ENCODE measurements at regions not wholly inside any gene's neighbourhood (a gene's known extent, or its start where the extent isn't known, plus 50 kb on each side); places are given as distances from the start of the nearest gene placed in this dataset.

DNA sequence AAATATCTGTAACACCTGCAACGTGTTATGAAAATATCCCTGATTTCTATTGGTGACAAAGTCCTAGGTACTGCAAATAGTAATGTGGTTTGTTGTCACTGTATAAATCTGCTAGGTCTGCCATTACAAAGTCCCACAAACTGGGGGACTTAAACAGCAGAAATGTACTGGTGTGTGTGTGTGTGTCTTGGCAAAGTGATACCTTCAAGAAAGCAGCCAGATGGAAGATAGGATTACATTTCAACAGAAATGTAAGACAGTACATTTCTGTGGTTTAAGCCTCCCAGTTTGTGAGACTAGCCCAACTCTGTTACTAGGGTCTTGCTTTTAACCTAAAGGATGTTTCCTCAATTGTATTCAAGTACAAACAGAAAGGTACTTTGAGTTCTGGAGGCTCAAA is 531.7 kb downstream of the NPIPA7 start:
- Histone ChIP-seq H3K4me3 (ENCODE audit: severe bottlenecking) (no peak overlapping the region), H3K27ac (ENCODE audit: poor library complexity, severe bottlenecking) (no peak overlapping the region), H3K4me1 (ENCODE audit: insufficient read depth, poor library complexity, severe bottlenecking) (no peaks in the 10 kb centered on the region), H3K9me3 (ENCODE audit: severe bottlenecking) (no peaks in the 10 kb centered on the region), H3K36me3 (ENCODE audit: low read depth) (no peaks in the 10 kb centered on the region), H3K27me3 (ENCODE audit: insufficient read depth, poor library complexity, severe bottlenecking) (no peaks in the 10 kb centered on the region)
- ATAC-seq (ENCODE audit: low read depth) (no peak), DNase-seq (ENCODE audit: low spot score) (no peak)
- TF ChIP-seq, protein P1, sequence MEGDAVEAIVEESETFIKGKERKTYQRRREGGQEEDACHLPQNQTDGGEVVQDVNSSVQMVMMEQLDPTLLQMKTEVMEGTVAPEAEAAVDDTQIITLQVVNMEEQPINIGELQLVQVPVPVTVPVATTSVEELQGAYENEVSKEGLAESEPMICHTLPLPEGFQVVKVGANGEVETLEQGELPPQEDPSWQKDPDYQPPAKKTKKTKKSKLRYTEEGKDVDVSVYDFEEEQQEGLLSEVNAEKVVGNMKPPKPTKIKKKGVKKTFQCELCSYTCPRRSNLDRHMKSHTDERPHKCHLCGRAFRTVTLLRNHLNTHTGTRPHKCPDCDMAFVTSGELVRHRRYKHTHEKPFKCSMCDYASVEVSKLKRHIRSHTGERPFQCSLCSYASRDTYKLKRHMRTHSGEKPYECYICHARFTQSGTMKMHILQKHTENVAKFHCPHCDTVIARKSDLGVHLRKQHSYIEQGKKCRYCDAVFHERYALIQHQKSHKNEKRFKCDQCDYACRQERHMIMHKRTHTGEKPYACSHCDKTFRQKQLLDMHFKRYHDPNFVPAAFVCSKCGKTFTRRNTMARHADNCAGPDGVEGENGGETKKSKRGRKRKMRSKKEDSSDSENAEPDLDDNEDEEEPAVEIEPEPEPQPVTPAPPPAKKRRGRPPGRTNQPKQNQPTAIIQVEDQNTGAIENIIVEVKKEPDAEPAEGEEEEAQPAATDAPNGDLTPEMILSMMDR (IDR thresholded peaks at IDR 0.05; ENCODE audit: poor library complexity, severe bottlenecking), result no peak

DNA sequence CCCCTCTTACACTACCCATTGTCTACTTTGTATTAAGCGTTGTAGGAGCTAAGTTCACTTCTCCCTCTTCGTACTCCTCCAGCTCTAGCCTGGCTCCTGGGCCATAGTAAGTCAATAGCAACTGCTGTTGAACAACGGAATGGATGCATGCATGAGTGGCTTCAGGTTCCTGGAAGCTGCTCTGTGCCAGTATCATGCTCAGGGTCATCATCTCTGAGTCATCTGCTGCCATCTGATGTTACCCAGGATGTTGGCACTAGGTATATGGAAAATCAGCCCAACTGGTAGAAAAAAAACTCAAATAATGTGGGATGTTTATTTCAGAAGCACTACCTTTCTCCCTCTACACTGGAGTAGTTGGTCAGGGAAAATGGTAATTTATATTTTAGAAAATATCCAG is 536.8 kb downstream of the NPIPA7 start:
- no peaks in the 10 kb centered on the region for H3K4me1 ChIP-seq (ENCODE audit: insufficient read depth, poor library complexity, severe bottlenecking)
- no peaks in the 10 kb centered on the region for H3K36me3 ChIP-seq (ENCODE audit: low read depth)
- DNase-seq (ENCODE audit: low spot score), result no peak
- ATAC-seq (ENCODE audit: low read depth), result no peak
- no peaks in the 10 kb centered on the region for H3K9me3 ChIP-seq (ENCODE audit: severe bottlenecking)
- TF ChIP-seq, protein P1 (IDR thresholded peaks at IDR 0.05; ENCODE audit: poor library complexity, severe bottlenecking), result no peak
- no peak overlapping the region for H3K27ac ChIP-seq (ENCODE audit: poor library complexity, severe bottlenecking)
- H3K4me3 ChIP-seq (ENCODE audit: severe bottlenecking), result no peak overlapping the region
- H3K27me3 ChIP-seq (ENCODE audit: insufficient read depth, poor library complexity, severe bottlenecking), result no peaks in the 10 kb centered on the region

DNA sequence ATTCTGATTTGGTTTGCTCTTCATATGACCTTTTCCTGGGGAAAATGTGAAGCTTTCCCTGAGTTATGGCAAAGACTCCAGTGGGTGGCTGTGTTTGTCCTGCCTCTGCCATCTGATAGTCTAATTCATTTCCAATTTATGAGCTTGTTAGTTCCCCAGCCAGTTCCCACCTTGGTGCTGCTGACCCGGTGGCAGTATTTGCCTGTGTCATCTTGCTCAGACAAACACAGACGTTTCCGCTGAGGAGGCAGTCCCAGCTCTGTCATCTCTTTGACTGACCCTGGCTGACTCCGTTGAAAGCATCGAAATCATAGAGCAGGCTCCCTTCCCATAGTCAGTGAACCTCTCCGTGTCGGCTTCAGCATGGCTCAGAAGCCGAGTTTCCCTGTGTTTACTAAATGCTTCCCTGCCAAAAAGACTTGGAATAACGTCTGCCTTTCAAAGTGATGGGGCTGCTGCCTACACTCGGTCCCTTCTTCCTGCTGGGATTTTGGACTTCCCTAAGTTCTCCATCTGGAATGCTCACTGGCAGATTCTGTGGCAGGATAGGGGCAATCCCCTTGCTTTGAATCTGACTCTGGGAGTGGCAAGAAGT is 538.3 kb downstream of the NPIPA7 start:
- ATAC-seq (ENCODE audit: low read depth) (no peak), DNase-seq (ENCODE audit: low spot score) (no peak)
- TF ChIP-seq, protein P1 (IDR thresholded peaks at IDR 0.05; ENCODE audit: poor library complexity, severe bottlenecking), result no peak
- Histone ChIP-seq H3K27ac (ENCODE audit: poor library complexity, severe bottlenecking) (no peak overlapping the region), H3K4me3 (ENCODE audit: severe bottlenecking) (no peak overlapping the region), H3K9me3 (ENCODE audit: severe bottlenecking) (no peaks in the 10 kb centered on the region), H3K27me3 (ENCODE audit: insufficient read depth, poor library complexity, severe bottlenecking) (no peaks in the 10 kb centered on the region), H3K4me1 (ENCODE audit: insufficient read depth, poor library complexity, severe bottlenecking) (no peaks in the 10 kb centered on the region), H3K36me3 (ENCODE audit: low read depth) (no peaks in the 10 kb centered on the region)

DNA sequence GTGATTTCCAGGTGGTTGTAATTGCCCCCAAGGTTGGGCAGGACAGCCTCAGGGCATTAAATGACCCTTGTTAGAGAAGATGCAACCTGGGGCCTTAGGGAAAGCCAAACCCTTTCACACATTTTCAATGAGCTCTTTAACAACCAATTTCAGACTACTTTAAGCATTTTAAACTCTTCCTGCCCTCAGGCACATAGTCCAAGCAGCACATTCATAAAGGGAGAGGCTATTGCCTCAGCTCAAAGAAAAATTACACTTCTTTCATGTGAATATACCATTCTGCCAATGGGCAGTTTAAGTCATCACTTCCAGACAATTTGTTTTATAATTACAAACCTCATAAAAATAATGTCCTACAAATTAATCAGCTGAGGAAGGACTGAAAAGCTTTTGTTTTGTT is 544.5 kb downstream of the NPIPA7 start:
- Histone ChIP-seq H3K9me3 (ENCODE audit: severe bottlenecking) (no peaks in the 10 kb centered on the region), H3K36me3 (ENCODE audit: low read depth) (no peaks in the 10 kb centered on the region), H3K4me1 (ENCODE audit: insufficient read depth, poor library complexity, severe bottlenecking) (no peaks in the 10 kb centered on the region), H3K27me3 (ENCODE audit: insufficient read depth, poor library complexity, severe bottlenecking) (no peaks in the 10 kb centered on the region), H3K4me3 (ENCODE audit: severe bottlenecking) (no peak overlapping the region), H3K27ac (ENCODE audit: poor library complexity, severe bottlenecking) (no peak overlapping the region)
- DNase-seq (ENCODE audit: low spot score) (no peak), ATAC-seq (ENCODE audit: low read depth) (no peak)
- TF ChIP-seq, protein P1 (IDR thresholded peaks at IDR 0.05; ENCODE audit: poor library complexity, severe bottlenecking), result no peak

DNA sequence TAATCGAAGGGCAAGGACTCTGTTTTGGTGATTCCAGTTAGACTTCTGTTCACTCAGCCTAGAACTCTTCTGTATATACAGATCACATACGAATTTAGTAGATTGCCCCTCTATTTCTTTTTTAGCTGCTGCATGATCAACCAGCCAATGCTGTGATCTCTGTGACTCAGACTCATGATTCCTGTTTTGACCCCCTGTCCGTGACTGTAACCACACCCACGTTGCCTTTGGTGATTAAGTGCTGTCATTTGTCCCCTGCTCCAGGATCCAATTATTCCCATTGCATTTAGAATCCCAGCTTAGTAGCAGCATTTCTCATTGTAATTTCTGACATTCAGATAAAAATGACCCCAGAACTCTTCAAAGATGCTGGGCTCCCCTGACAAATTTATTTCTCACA is 545.7 kb downstream of the NPIPA7 start:
- no peak overlapping the region for H3K4me3 ChIP-seq (ENCODE audit: severe bottlenecking)
- no peak for DNase-seq (ENCODE audit: low spot score)

More for the DNA sequence above, 545.7 kb downstream of the NPIPA7 start:
- ATAC-seq (ENCODE audit: low read depth), result no peak
- Histone ChIP-seq H3K27ac (ENCODE audit: poor library complexity, severe bottlenecking) (no peak overlapping the region), H3K9me3 (ENCODE audit: severe bottlenecking) (no peaks in the 10 kb centered on the region), H3K4me1 (ENCODE audit: insufficient read depth, poor library complexity, severe bottlenecking) (no peaks in the 10 kb centered on the region), H3K36me3 (ENCODE audit: low read depth) (no peaks in the 10 kb centered on the region), H3K27me3 (ENCODE audit: insufficient read depth, poor library complexity, severe bottlenecking) (no peaks in the 10 kb centered on the region)
- TF ChIP-seq, protein P1 (IDR thresholded peaks at IDR 0.05; ENCODE audit: poor library complexity, severe bottlenecking), result no peak

Measured in RWPE2 (cell line).